IPS-18a (cell line): ENCODE measurements at regions not wholly inside any gene's neighbourhood (a gene's known extent, or its start where the extent isn't known, plus 50 kb on each side); places are given as distances from the start of the nearest gene placed in this dataset.

Experiments used
- H3K27ac ChIP-seq: one replicate; pipeline ENCODE4 v1.5.1; 2013; ENCODE audit warnings: low read length
- H3K27me3 ChIP-seq: one replicate; pipeline ENCODE4 v1.6.1; 2013; ENCODE audit warnings: mild to moderate bottlenecking, low read length; ENCODE audit not compliant: control insufficient read depth, insufficient read depth
- H3K36me3 ChIP-seq: one replicate; pipeline ENCODE4 v1.6.1; 2013; ENCODE audit warnings: low read depth, low read length; ENCODE audit not compliant: control insufficient read depth
- H3K4me1 ChIP-seq: one replicate; pipeline ENCODE4 v1.6.1; 2013; ENCODE audit warnings: low read depth, low read length; ENCODE audit not compliant: control insufficient read depth
- H3K4me3 ChIP-seq: one replicate; pipeline ENCODE4 v1.5.1; 2013; ENCODE audit warnings: low read length
- H3K9ac ChIP-seq: one replicate; pipeline ENCODE4 v1.6.1; 2013; ENCODE audit warnings: mild to moderate bottlenecking, low read length, moderate library complexity
- H3K9me3 ChIP-seq: one replicate; pipeline ENCODE4 v1.6.1; 2013; ENCODE audit warnings: low read depth, low read length; ENCODE audit not compliant: control insufficient read depth

DNA sequence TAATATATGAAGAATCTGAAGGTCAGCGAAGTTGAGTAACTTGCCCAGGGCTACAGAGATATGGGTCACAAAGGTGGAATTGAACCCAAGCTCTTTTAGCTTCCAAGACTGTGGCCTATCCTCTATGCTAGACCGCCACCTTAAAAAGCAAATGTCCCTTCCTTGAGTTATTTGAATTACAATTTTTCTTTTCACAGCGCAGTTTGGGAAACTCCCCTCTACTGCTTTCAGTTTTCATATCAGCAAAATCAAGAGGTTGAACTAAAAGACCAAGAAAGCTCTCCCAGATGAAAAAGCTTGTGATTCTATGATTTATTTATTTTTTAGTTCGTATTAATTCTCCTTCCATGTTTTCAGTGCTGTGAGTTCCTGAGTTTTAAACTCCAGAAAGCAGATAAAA lies 174.5 kb upstream of the C1QTNF7 start:
- H3K27ac ChIP-seq = no peak overlapping the region
- H3K36me3 ChIP-seq = no peaks in the 10 kb centered on the region
- no peaks in the 10 kb centered on the region for H3K27me3 ChIP-seq
- H3K9me3 ChIP-seq = no peaks in the 10 kb centered on the region
- H3K9ac ChIP-seq = no peak overlapping the region
- peaks cover 10% of the 10 kb centered on the region for H3K4me1 ChIP-seq
- no peak overlapping the region for H3K4me3 ChIP-seq

GRCh38 chr4:15254236-15254880 lies 173.5 kb upstream of the C1QTNF7 start:
- Histone ChIP-seq H3K4me3 (no peak overlapping the region), H3K4me1 (peaks cover 10% of the 10 kb centered on the region), H3K27ac (no peak overlapping the region), H3K36me3 (no peaks in the 10 kb centered on the region), H3K27me3 (no peaks in the 10 kb centered on the region), H3K9me3 (no peaks in the 10 kb centered on the region), H3K9ac (no peak overlapping the region)

- Histone ChIP-seq H3K27ac (no peak overlapping the region), H3K36me3 (no peaks in the 10 kb centered on the region), H3K27me3 (no peaks in the 10 kb centered on the region), H3K4me3 (no peak overlapping the region), H3K9ac (no peak overlapping the region), H3K9me3 (no peaks in the 10 kb centered on the region), H3K4me1 (peaks cover 10% of the 10 kb centered on the region)
Observed at GRCh38 chr4:15255537-15255936, 172.3 kb upstream of the C1QTNF7 start.

- H3K36me3 ChIP-seq = no peaks in the 10 kb centered on the region
- no peaks in the 10 kb centered on the region for H3K27me3 ChIP-seq
- peaks cover 6% of the 10 kb centered on the region for H3K4me1 ChIP-seq
- no peak overlapping the region for H3K9ac ChIP-seq
- no peak overlapping the region for H3K27ac ChIP-seq
- no peaks in the 10 kb centered on the region for H3K9me3 ChIP-seq
- H3K4me3 ChIP-seq = no peak overlapping the region
Observed at GRCh38 chr4:15260758-15261157, 167.1 kb upstream of the C1QTNF7 start.

- Histone ChIP-seq H3K9ac (no peak overlapping the region), H3K36me3 (no peaks in the 10 kb centered on the region), H3K4me1 (no peaks in the 10 kb centered on the region), H3K9me3 (peaks cover 4% of the 10 kb centered on the region), H3K4me3 (no peak overlapping the region), H3K27me3 (no peaks in the 10 kb centered on the region), H3K27ac (no peak overlapping the region)
Observed at GRCh38 chr4:15262396-15262795, 165.4 kb upstream of the C1QTNF7 start.

- no peaks in the 10 kb centered on the region for H3K36me3 ChIP-seq
- no peak overlapping the region for H3K4me3 ChIP-seq
- H3K9ac ChIP-seq = no peak overlapping the region
- no peak overlapping the region for H3K27ac ChIP-seq
- H3K4me1 ChIP-seq = no peaks in the 10 kb centered on the region
- no peaks in the 10 kb centered on the region for H3K27me3 ChIP-seq
- peaks cover 8% of the 10 kb centered on the region for H3K9me3 ChIP-seq
Observed at GRCh38 chr4:15270201-15270600, 157.6 kb upstream of the C1QTNF7 start.

DNA sequence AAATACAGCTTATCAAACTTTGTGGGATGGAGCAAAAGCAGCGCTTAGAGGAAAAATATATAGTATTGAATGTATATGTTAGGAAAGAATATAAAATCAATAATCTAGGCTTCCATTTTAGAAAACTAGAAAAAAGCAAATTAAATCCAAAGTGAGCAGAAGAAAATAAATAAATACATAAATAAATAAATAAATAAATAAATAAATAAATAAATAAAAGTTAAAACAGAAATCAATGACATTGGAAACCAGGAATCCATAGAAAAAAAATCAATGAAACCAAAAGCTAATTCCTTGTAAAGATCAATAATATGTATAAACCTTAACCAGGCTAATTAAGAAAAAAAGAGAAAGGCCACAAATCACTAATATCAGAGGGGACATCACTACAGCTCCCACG lies 141.8 kb upstream of the C1QTNF7 start:
- no peak overlapping the region for H3K9ac ChIP-seq
- no peaks in the 10 kb centered on the region for H3K4me1 ChIP-seq

GRCh38 chr4:15291122-15291521 lies 136.7 kb upstream of the C1QTNF7 start:
- Histone ChIP-seq H3K4me1 (no peaks in the 10 kb centered on the region), H3K27ac (no peak overlapping the region), H3K4me3 (no peak overlapping the region), H3K27me3 (no peaks in the 10 kb centered on the region), H3K36me3 (no peaks in the 10 kb centered on the region), H3K9me3 (no peaks in the 10 kb centered on the region), H3K9ac (no peak overlapping the region)

More for the DNA sequence above, 141.8 kb upstream of the C1QTNF7 start:
- no peaks in the 10 kb centered on the region for H3K36me3 ChIP-seq
- no peaks in the 10 kb centered on the region for H3K27me3 ChIP-seq
- no peak overlapping the region for H3K27ac ChIP-seq
- H3K4me3 ChIP-seq = no peak overlapping the region
- no peaks in the 10 kb centered on the region for H3K9me3 ChIP-seq

GRCh38 chr4:15293711-15294110 lies 134.1 kb upstream of the C1QTNF7 start:
- Histone ChIP-seq H3K27me3 (no peaks in the 10 kb centered on the region), H3K9ac (no peak overlapping the region), H3K27ac (no peak overlapping the region), H3K9me3 (no peaks in the 10 kb centered on the region), H3K4me3 (no peak overlapping the region), H3K36me3 (no peaks in the 10 kb centered on the region), H3K4me1 (no peaks in the 10 kb centered on the region)

DNA sequence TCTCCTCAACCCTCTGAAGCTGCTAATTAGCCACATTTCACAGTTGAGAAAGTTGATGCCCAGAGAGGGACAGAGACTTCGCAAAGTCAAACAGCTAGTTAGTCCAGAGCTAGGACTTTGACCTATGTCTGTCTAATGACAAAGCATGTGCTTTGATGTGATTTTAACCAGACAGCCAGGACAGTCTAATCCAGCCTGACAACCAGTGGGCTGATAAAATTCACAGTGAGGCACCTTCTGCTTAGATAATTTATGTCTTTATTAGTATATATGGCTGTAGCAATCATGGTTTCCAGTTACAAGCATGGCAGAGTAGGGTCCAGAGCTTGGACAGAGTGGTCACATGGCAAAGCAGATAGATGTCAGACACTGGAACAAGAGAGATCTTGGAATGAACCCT lies 133.6 kb upstream of the C1QTNF7 start:
- H3K9me3 ChIP-seq = no peaks in the 10 kb centered on the region
- no peaks in the 10 kb centered on the region for H3K36me3 ChIP-seq

DNA sequence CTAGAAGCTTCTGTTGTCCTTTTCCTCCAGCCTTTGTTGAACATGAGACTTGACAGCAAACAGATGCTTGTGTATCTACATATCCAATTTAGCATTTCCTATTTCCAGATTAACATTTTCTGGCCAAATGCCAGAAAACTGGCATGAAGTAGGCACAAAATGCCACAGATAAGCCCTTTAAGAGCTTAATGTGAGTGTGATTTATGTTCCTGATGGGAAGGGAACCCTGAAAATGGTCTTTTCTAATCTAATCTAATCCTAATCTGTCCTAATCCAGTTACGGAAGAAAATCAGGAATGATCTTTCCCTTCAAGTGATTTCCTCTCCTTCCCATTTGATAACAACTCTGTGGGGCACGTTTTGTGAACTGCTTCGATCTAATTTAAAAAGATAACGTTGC lies 133.0 kb upstream of the C1QTNF7 start:
- Histone ChIP-seq H3K9ac (no peak overlapping the region), H3K4me3 (no peak overlapping the region), H3K9me3 (no peaks in the 10 kb centered on the region), H3K4me1 (no peaks in the 10 kb centered on the region), H3K36me3 (no peaks in the 10 kb centered on the region), H3K27ac (no peak overlapping the region), H3K27me3 (no peaks in the 10 kb centered on the region)

More for the DNA sequence above, 133.6 kb upstream of the C1QTNF7 start:
- no peak overlapping the region for H3K4me3 ChIP-seq
- H3K9ac ChIP-seq = no peak overlapping the region
- H3K4me1 ChIP-seq = no peaks in the 10 kb centered on the region
- H3K27me3 ChIP-seq = no peaks in the 10 kb centered on the region
- H3K27ac ChIP-seq = no peak overlapping the region

DNA sequence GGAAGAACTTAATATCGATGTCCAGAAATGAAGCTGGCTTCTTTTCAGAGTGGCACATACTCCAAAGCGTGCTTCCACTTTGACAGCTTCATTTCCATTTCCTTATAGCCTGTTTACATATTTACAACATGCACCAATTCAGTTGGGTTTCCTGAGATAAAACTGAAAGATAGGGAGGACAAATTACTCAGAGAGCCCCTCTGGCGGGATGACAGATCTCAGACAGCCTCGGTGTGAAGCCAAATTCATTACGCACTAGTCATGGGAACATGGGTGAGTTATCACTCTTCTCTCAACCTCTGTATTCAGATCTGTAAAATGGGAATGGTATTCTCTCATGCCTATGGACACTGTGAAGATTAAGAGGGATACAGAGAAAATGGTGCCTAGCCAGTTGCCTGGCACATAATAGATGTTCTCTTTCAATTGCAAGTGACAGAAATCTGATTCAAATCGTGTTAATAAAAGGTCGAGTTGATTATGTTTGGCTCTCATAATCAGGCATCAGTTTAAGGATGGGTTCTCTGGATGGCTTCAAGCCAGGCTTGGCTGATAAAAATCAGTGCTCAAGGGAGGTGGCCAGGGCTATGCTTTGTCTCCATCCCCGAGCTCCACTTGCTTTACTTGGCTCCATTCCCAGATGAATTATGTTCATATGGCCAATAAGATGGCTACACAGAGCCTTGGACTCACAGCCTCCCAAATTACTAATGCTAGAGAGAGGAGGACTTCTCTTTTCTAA lies 132.2 kb upstream of the C1QTNF7 start:
- H3K27ac ChIP-seq = no peak overlapping the region
- no peaks in the 10 kb centered on the region for H3K27me3 ChIP-seq
- no peaks in the 10 kb centered on the region for H3K4me1 ChIP-seq
- H3K9ac ChIP-seq = no peak overlapping the region
- H3K36me3 ChIP-seq = no peaks in the 10 kb centered on the region
- H3K4me3 ChIP-seq = no peak overlapping the region
- no peaks in the 10 kb centered on the region for H3K9me3 ChIP-seq
